Peyer's patch (tissue), 4 donors: ENCODE measurements at regions not wholly inside any gene's neighbourhood (a gene's known extent, or its start where the extent isn't known, plus 50 kb on each side); places are given as distances from the start of the nearest gene placed in this dataset.

Experiments
- DNase-seq, 3 donors: peaks; one replicate each; pipeline ENCODE4 v3.0.0-alpha.2; 2017 to 2019
- H3K27ac ChIP-seq, 4 donors: fragments of 200-600 bp; sonication (generic); one replicate each; pipeline ENCODE4 v1.5.1; 2016 to 2019
- H3K27me3 ChIP-seq, 2 donors: fragments of 200-600 bp; sonication (generic); one replicate each; pipeline ENCODE4 v1.5.1; 2019
- H3K36me3 ChIP-seq, 3 donors: fragments of 200-600 bp; sonication (generic); one replicate each; pipeline ENCODE4 v1.5.1; 2016 to 2019
- H3K4me1 ChIP-seq, 4 donors: fragments of 200-600 bp; sonication (generic); one replicate each; pipeline ENCODE4 v1.5.1; 2016 to 2019
- H3K4me3 ChIP-seq, 4 donors: fragments of 200-600 bp; sonication (generic); 1 replicate in 3 of 4; 2 replicates in 1 of 4; pipeline ENCODE4 v1.5.1; 2016 to 2019; ENCODE audit warnings: mild to moderate bottlenecking in 1 of 4
- H3K9me3 ChIP-seq, 4 donors: fragments of 200-600 bp; sonication (generic); one replicate each; pipeline ENCODE4 v1.5.1; 2016 to 2019; ENCODE audit warnings: mild to moderate bottlenecking in 1 of 4
- POLR2A ChIP-seq, 2 donors: fragments of 450-650 bp; IDR thresholded peaks; one replicate each; pipeline ENCODE4 v1.5.1; 2017; ENCODE audit warnings: antibody characterized with exemption in 2 of 2, mild to moderate bottlenecking in 2 of 2, moderate library complexity in 2 of 2
- TF ChIP-seq, protein P1 (sequence below), 6 experiments: fragments of 450-650 bp in 4 of 6; fragments of 200-600 bp in 2 of 6; sonication (generic) in 1 of 6; IDR thresholded peaks; one replicate each; pipeline ENCODE4 v1.5.1; 2017 to 2019; ENCODE audit warnings: antibody characterized with exemption in 6 of 6, mild to moderate bottlenecking in 3 of 6, moderate library complexity in 1 of 6

DNA sequence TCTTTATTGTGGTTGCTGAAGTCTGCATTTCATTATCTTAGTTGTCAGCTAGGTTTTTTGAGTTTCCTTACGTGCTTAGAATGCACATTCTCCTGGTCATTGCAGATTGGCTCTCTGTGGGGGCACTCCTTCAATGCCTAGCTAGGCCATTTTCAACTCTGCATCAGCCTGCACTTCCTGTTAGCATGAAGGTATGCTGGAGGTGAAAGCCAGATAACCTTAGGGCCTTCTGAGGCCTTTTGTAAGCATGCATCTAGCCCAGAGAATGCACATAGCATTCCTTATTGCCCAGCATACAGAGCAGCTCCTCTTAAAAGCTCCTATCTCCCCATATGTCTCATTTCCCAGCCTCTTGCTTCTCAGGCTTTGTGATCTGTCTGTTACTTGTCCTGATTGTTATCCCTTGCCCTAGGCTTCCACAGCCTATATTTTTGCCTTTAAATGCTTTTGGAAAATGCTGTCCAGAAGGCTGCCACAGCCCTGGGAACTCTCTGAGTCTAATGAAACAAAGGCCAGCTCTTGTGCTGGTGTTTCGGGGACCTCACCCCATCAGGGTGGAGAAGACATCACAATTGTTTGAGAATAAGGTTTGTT, 108.1 kb upstream of the IGFBP3 start:
- TF ChIP-seq, protein P1, sequence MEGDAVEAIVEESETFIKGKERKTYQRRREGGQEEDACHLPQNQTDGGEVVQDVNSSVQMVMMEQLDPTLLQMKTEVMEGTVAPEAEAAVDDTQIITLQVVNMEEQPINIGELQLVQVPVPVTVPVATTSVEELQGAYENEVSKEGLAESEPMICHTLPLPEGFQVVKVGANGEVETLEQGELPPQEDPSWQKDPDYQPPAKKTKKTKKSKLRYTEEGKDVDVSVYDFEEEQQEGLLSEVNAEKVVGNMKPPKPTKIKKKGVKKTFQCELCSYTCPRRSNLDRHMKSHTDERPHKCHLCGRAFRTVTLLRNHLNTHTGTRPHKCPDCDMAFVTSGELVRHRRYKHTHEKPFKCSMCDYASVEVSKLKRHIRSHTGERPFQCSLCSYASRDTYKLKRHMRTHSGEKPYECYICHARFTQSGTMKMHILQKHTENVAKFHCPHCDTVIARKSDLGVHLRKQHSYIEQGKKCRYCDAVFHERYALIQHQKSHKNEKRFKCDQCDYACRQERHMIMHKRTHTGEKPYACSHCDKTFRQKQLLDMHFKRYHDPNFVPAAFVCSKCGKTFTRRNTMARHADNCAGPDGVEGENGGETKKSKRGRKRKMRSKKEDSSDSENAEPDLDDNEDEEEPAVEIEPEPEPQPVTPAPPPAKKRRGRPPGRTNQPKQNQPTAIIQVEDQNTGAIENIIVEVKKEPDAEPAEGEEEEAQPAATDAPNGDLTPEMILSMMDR (IDR thresholded peaks at IDR 0.05), result no peak
- TF ChIP-seq POLR2A (IDR thresholded peaks at IDR 0.05), result no peak
- Histone ChIP-seq H3K27ac (no peak overlapping the region), H3K36me3 (no peaks in the 10 kb centered on the region), H3K27me3 (no peaks in the 10 kb centered on the region), H3K4me3 (no peak overlapping the region), H3K4me1 (no peaks in the 10 kb centered on the region), H3K9me3 (no peaks in the 10 kb centered on the region)
- no peak for DNase-seq

DNA sequence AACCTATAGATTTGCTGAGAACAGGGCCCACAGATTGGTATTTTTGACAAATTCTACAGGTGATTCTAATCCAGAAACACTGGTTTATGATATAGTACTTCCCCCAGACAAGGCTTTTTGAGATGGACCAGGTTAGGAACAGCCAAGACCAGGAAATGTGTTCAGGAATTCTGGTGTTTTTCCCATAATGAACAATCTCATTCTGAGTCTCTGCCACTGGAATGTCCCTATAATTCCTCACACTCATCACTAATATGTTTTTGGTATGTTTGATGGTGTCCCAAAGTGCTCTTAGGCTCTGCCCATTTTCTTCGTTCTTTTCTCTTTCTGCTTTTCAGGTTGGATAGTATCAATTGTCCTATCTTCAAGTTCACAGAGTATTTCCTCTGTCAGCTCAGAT, 107.2 kb upstream of the IGFBP3 start:
- no peak for DNase-seq
- H3K4me3 ChIP-seq, result no peak overlapping the region
- H3K27ac ChIP-seq, result no peak overlapping the region
- no peak for TF ChIP-seq POLR2A (IDR thresholded peaks at IDR 0.05)
- TF ChIP-seq, protein P1 (IDR thresholded peaks at IDR 0.05), result no peak
- no peaks in the 10 kb centered on the region for H3K9me3 ChIP-seq
- no peaks in the 10 kb centered on the region for H3K4me1 ChIP-seq
- no peaks in the 10 kb centered on the region for H3K27me3 ChIP-seq
- H3K36me3 ChIP-seq, result no peaks in the 10 kb centered on the region

DNA sequence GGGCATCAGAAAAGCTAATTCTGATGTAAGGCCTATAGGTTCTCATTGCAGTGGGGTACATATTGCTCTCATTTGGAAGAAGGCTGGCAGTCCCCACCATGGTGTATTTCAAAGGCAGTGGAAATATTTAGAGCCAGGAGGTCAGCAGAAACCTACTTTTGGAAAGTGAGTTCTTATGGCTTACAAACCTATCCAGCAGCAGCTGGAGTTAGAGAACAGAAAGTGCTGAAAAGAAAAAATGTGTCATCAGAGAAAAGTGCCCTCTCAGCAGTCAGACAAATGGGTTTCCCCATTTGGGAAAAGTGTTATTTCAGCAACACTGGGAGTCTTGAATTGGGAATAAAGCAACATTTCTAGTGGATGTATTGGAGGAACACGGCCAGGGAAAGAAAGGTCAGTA, 105.7 kb upstream of the IGFBP3 start:
- Histone ChIP-seq H3K27me3 (no peaks in the 10 kb centered on the region), H3K4me1 (no peaks in the 10 kb centered on the region), H3K9me3 (no peaks in the 10 kb centered on the region), H3K27ac (no peak overlapping the region), H3K36me3 (no peaks in the 10 kb centered on the region), H3K4me3 (no peak overlapping the region)
- DNase-seq, result no peak
- TF ChIP-seq POLR2A (IDR thresholded peaks at IDR 0.05), result no peak
- TF ChIP-seq, protein P1 (IDR thresholded peaks at IDR 0.05), result no peak

DNA sequence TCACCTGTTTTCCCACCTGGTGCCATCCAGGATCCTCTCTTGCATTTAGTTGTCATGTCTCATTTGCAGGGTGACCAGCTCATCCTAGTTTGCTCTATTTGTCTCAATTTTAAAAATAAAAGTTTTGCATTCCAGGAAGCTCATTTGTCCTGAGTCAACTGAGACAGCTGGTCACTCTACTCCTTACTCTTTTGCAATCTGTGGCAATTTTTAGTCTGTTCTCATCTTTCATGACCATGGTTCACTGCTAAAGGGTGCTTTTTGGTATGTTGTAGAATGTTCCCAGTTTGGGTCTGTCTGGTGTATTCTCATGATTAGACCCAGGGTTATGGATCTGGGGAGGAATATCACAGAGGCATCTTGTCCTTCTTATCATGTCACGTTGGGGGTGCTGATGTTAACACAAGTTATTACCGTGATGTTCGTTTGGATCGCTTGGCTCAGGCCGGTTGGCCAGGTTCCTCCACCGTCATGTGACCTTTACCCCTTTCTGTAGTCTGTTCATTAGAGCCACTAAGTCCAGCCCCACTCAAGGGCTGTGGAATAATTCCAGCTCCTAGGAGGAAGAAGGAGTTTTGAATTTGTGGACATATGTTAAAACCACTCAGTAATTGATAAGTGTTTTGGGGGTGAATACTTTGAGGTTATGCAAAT, 103.3 kb upstream of the IGFBP3 start:
- TF ChIP-seq, protein P1 (IDR thresholded peaks at IDR 0.05), result no peak
- no peak for TF ChIP-seq POLR2A (IDR thresholded peaks at IDR 0.05)
- Histone ChIP-seq H3K9me3 (no peaks in the 10 kb centered on the region), H3K36me3 (no peaks in the 10 kb centered on the region), H3K27ac (no peak overlapping the region), H3K27me3 (no peaks in the 10 kb centered on the region), H3K4me1 (no peaks in the 10 kb centered on the region), H3K4me3 (no peak overlapping the region)
- DNase-seq, result no peak

DNA sequence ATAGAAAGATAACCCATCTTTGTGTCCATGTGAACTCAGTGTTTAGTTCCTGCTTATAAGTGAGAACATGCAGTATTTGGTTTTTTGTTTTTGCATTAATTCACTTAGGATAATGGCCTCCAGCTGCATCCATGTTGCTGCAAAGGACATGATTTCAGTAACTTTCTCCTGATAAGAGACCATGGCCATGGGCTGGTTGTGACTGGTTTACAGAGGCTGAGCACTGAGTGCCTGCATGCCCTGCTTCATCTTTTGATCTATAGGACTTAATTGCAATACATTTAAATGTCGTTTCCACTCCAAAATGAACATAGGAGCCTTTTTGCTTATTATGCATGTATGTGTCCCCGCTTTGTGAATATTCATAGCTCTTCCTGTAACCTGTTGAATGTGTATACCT, 101.3 kb upstream of the IGFBP3 start:
- DNase-seq, result no peak
- no peaks in the 10 kb centered on the region for H3K27me3 ChIP-seq
- H3K36me3 ChIP-seq, result no peaks in the 10 kb centered on the region
- H3K27ac ChIP-seq, result no peak overlapping the region
- H3K9me3 ChIP-seq, result no peaks in the 10 kb centered on the region
- no peaks in the 10 kb centered on the region for H3K4me1 ChIP-seq
- TF ChIP-seq POLR2A (IDR thresholded peaks at IDR 0.05), result no peak
- TF ChIP-seq, protein P1 (IDR thresholded peaks at IDR 0.05), result no peak
- H3K4me3 ChIP-seq, result no peak overlapping the region
